ENCODE measurements at regions not wholly inside any gene's neighbourhood (a gene's known extent, or its start where the extent isn't known, plus 50 kb on each side); places are given as distances from the start of the nearest gene placed in this dataset.

GRCh38 chr10:108783897-108784296, 1139.4 kb downstream of the XPNPEP1 start:
- Histone ChIP-seq H3K36me3 (no peaks in the 10 kb centered on the region), H3K9ac (ENCODE audit: low read depth in 2 of 2, low read length in 2 of 2) (no peak overlapping the region), H3K4me3 (no peak overlapping the region), H3K9me3 (no peaks in the 10 kb centered on the region), H3K27ac (no peak overlapping the region), H3K27me3 (no peaks in the 10 kb centered on the region), H3K4me1 (no peaks in the 10 kb centered on the region)
- peak; percentile 22 for DNase-seq
- no peak for TF ChIP-seq CTCF (IDR thresholded peaks at IDR 0.05)
- intact Hi-C loops (cut with DNase I), result no loop called here

GRCh38 chr10:108782411-108782810, 1140.9 kb downstream of the XPNPEP1 start:
- Histone ChIP-seq H3K9ac (ENCODE audit: low read depth in 2 of 2, low read length in 2 of 2) (no peak overlapping the region), H3K36me3 (no peaks in the 10 kb centered on the region), H3K27me3 (no peaks in the 10 kb centered on the region), H3K4me1 (no peaks in the 10 kb centered on the region), H3K4me3 (no peak overlapping the region), H3K27ac (no peak overlapping the region), H3K9me3 (no peaks in the 10 kb centered on the region)
- TF ChIP-seq CTCF (IDR thresholded peaks at IDR 0.05), result no peak
- intact Hi-C loops (cut with DNase I), result no loop called here
- DNase-seq, result no peak

GRCh38 chr10:108779501-108779900, 1143.8 kb downstream of the XPNPEP1 start:
- DNase-seq, result no peak
- Histone ChIP-seq H3K9ac (ENCODE audit: low read depth in 2 of 2, low read length in 2 of 2) (no peak overlapping the region), H3K36me3 (no peaks in the 10 kb centered on the region), H3K27me3 (no peaks in the 10 kb centered on the region), H3K27ac (no peak overlapping the region), H3K4me3 (no peak overlapping the region), H3K4me1 (no peaks in the 10 kb centered on the region), H3K9me3 (no peaks in the 10 kb centered on the region)
- intact Hi-C loops (cut with DNase I), result no loop called here
- TF ChIP-seq CTCF (IDR thresholded peaks at IDR 0.05), result no peak

GRCh38 chr10:108775911-108776475, 1147.3 kb downstream of the XPNPEP1 start:
- H3K9ac ChIP-seq (ENCODE audit: low read depth in 2 of 2, low read length in 2 of 2), result no peak overlapping the region
- intact Hi-C loops (cut with DNase I), result no loop called here
- no peak for TF ChIP-seq CTCF (IDR thresholded peaks at IDR 0.05)
- no peaks in the 10 kb centered on the region for H3K36me3 ChIP-seq
- H3K4me3 ChIP-seq, result no peak overlapping the region
- no peaks in the 10 kb centered on the region for H3K9me3 ChIP-seq
- H3K27ac ChIP-seq, result no peak overlapping the region
- H3K4me1 ChIP-seq, result no peaks in the 10 kb centered on the region
- DNase-seq, result no peak
- no peaks in the 10 kb centered on the region for H3K27me3 ChIP-seq

- no peak for DNase-seq
- Histone ChIP-seq H3K27me3 (no peaks in the 10 kb centered on the region), H3K9me3 (no peaks in the 10 kb centered on the region), H3K4me3 (no peak overlapping the region), H3K36me3 (no peaks in the 10 kb centered on the region), H3K27ac (no peak overlapping the region), H3K9ac (ENCODE audit: low read depth in 2 of 2, low read length in 2 of 2) (no peak overlapping the region), H3K4me1 (no peaks in the 10 kb centered on the region)
- intact Hi-C loops (cut with DNase I), result no loop called here
- no peak for TF ChIP-seq CTCF (IDR thresholded peaks at IDR 0.05)
Observed at GRCh38 chr10:108771106-108771505, 1152.2 kb downstream of the XPNPEP1 start.

All from colonic mucosa (tissue), 4 donors.